K562 (cell line): ENCODE measurements at regions not wholly inside any gene's neighbourhood (a gene's known extent, or its start where the extent isn't known, plus 50 kb on each side); places are given as distances from the start of the nearest gene placed in this dataset.

Experiments used
- ATAC-seq: fragments of 200-7000 bp; cut with Tn5 transposase; 3 replicates; pipeline ENCODE4 v1.9.1; 2020; ENCODE audit warnings: moderate library complexity
- BruUV-seq: library from RNA; stranded (reverse); fragments of 400-500 nt; replicated peaks from 2 replicates; lab custom pipeline; 2021; lab: Mats Ljungman, UMichigan
- CTCF ChIA-PET: fragments of 300-600 bp; formaldehyde crosslinking; extraction: SDS; loops from one replicate; lab custom pipeline; 2021; ENCODE audit warnings: low intra/inter-chr PET ratio; lab: Yijun Ruan, JAX
- POLR2A ChIA-PET: fragments of 300-600, 350-650 bp; sonication (Branson Sonifier 250); formaldehyde crosslinking; extraction: SDS; loops from one replicate; lab custom pipeline; 2021; ENCODE audit warnings: antibody characterized with exemption, inconsistent platforms; lab: Yijun Ruan, JAX
- DNase-seq, 4 experiments: peaks; one replicate each; pipeline versions ENCODE4 v3.0.0 to v3.0.0-alpha.2; 2011 to 2018; ENCODE audit warnings: low spot score in 3 of 4, mixed read lengths in 3 of 4; ENCODE audit errors: extremely low read depth in 1 of 4
- FAIRE-seq: peaks from 2 replicates; lab custom pipeline; 2011; peaks lifted over from hg19 to GRCh38; lab: Jason Lieb, UNC
- H2AFZ ChIP-seq: 2 replicates; pipeline ENCODE4 v1.6.0; 2011; ENCODE audit warnings: low read depth, low read length, control low read depth, inconsistent platforms
- H3K27ac ChIP-seq: fragments of 200-600 bp; 3 replicates; pipeline ENCODE4 v1.8.0; 2011; ENCODE audit warnings: low read depth, mild to moderate bottlenecking, control low read depth, inconsistent platforms, low read length, moderate library complexity, mixed read lengths; ENCODE audit errors: extremely low read depth
- H3K27me3 ChIP-seq, 2 experiments: fragments of 300-600 bp in 1 of 2; 2 replicates in 1 of 2; 3 replicates in 1 of 2; pipeline versions ENCODE4 v1.6.0 to v1.8.0; 2011; ENCODE audit warnings: inconsistent platforms in 2 of 2, low read length in 2 of 2, mild to moderate bottlenecking in 1 of 2, mixed read lengths in 1 of 2, moderate library complexity in 1 of 2; ENCODE audit not compliant: control insufficient read depth in 2 of 2, insufficient read depth in 2 of 2
- H3K36me3 ChIP-seq: fragments of 300-600 bp; 3 replicates; pipeline ENCODE4 v1.8.0; 2011; ENCODE audit warnings: mild to moderate bottlenecking, low read length, inconsistent platforms; ENCODE audit not compliant: control insufficient read depth, insufficient read depth
- H3K4me1 ChIP-seq, 2 experiments: fragments of 200-600 bp in 1 of 2; replicated peaks in 1 of 2; 2 replicates in 1 of 2; 3 replicates in 1 of 2; pipeline versions ENCODE4 v1.5.1 to v1.8.0; 2011; ENCODE audit warnings: inconsistent platforms in 2 of 2, low read length in 2 of 2, mild to moderate bottlenecking in 1 of 2, mixed read lengths in 1 of 2, moderate library complexity in 1 of 2; ENCODE audit not compliant: control insufficient read depth in 2 of 2, insufficient read depth in 2 of 2
- H3K4me2 ChIP-seq: 2 replicates; pipeline ENCODE4 v1.6.1; 2011; ENCODE audit warnings: low read length, control low read depth, inconsistent platforms, mixed read lengths; ENCODE audit not compliant: insufficient read depth
- H3K4me3 ChIP-seq: fragments of 200-600 bp; sonication (generic), shearing (Covaris generic); 2 replicates; pipeline ENCODE4 v1.5.1; 2016; ENCODE audit warnings: control low read depth, inconsistent platforms
- H3K79me2 ChIP-seq: fragments of 200-600 bp; 3 replicates; pipeline ENCODE4 v1.8.0; 2011; ENCODE audit warnings: low read length, inconsistent platforms; ENCODE audit not compliant: control insufficient read depth, insufficient read depth
- H3K9ac ChIP-seq, 2 experiments: 2 replicates each; pipeline versions ENCODE4 v1.6.0 to v1.6.1; 2011; ENCODE audit warnings: low read depth in 2 of 2, low read length in 2 of 2, control low read depth in 1 of 2, inconsistent platforms in 1 of 2, mild to moderate bottlenecking in 1 of 2, mixed read lengths in 1 of 2; ENCODE audit not compliant: insufficient read depth in 1 of 2
- H3K9me1 ChIP-seq: one replicate; pipeline ENCODE4 v1.6.0; 2011; ENCODE audit warnings: inconsistent platforms, mild to moderate bottlenecking, low read length, moderate library complexity; ENCODE audit not compliant: control insufficient read depth, insufficient read depth
- H3K9me3 ChIP-seq: replicated peaks from 2 replicates; pipeline ENCODE4 v1.5.1; 2011; ENCODE audit warnings: low read depth, low read length, inconsistent platforms; ENCODE audit not compliant: control insufficient read depth, insufficient read depth
- H4K20me1 ChIP-seq: replicated peaks from 2 replicates; pipeline ENCODE4 v1.6.1; 2011; ENCODE audit warnings: low read length, inconsistent platforms, mixed read lengths; ENCODE audit not compliant: control insufficient read depth, insufficient read depth
- FUS ChIP-seq: fragments of 200-400 bp; formaldehyde crosslinking; optimal IDR thresholded peaks from 2 replicates; pipeline ENCODE3; 2017; ENCODE audit warnings: low read depth, low read length
- HMGN3 ChIP-seq: IDR thresholded peaks from 2 replicates; pipeline ENCODE4 v1.6.1; 2011; ENCODE audit warnings: borderline replicate concordance, low read depth, mild to moderate bottlenecking, mixed read lengths, low read length; ENCODE audit not compliant: insufficient read length; ENCODE audit errors: extremely low read depth
- NCOA2 ChIP-seq, 2 experiments: fragments of 450-650 bp; IDR thresholded peaks; 2 replicates each; pipeline ENCODE4 v1.6.1; 2018; ENCODE audit warnings: mild to moderate bottlenecking in 2 of 2, moderate library complexity in 1 of 2; ENCODE audit not compliant: partially characterized antibody in 2 of 2
- NR3C1 ChIP-seq: sonication (generic); formaldehyde crosslinking; IDR thresholded peaks from 2 replicates; pipeline ENCODE4 v1.8.1; 2022; ENCODE audit warnings: missing genetic modification reagents
- SMARCB1 ChIP-seq: IDR thresholded peaks from 2 replicates; pipeline ENCODE4 v1.6.1; 2011; ENCODE audit warnings: improper control_type of control experiment, low read depth; ENCODE audit not compliant: insufficient read length
- THRAP3 ChIP-seq: fragments of 450-650 bp; IDR thresholded peaks from 2 replicates; pipeline ENCODE4 v1.6.1; 2016; ENCODE audit warnings: mild to moderate bottlenecking, inconsistent platforms, borderline replicate concordance
- WGBS: fragments of 100-300 bp; shearing (Covaris generic); methylation state at CpG from one replicate; pipeline ENCODE4 v1.1.6; 2016; ENCODE audit warnings: low coverage, mixed read lengths; ENCODE audit not compliant: insufficient coverage; ENCODE audit errors: missing lambda C conversion rate; 5-methylcytosine and 5-hydroxymethylcytosine counted together
- in situ Hi-C: fragments of 300-500 bp; cut with MboI; formaldehyde crosslinking; loops from 4 replicates; pipeline ENCODE4 v1.15.0; 2018; ENCODE audit warnings: inconsistent platforms, mixed read lengths
- intact Hi-C: fragments of 100-400 bp; cut with micrococcal nuclease; formaldehyde crosslinking; loops from 2 replicates; pipeline ENCODE4 v1.14.2; 2022
- TF ChIP-seq, protein P1 (sequence below): fragments of 450-650 bp; IDR thresholded peaks from 2 replicates; pipeline ENCODE4 v1.6.1; 2017; ENCODE audit warnings: antibody characterized with exemption, mild to moderate bottlenecking
- TF ChIP-seq, protein P2 (sequence below): fragments of 250-450 bp; sonication (Bioruptor Pico); IDR thresholded peaks from 2 replicates; pipeline ENCODE4 v1.8.0; 2021; ENCODE audit warnings: moderate library complexity, mild to moderate bottlenecking, inconsistent platforms
- TF ChIP-seq, protein P3 (sequence below): sonication (generic); formaldehyde crosslinking; IDR thresholded peaks from 2 replicates; pipeline ENCODE4 v1.8.0; 2022; ENCODE audit warnings: missing genetic modification reagents, mild to moderate bottlenecking, borderline replicate concordance
- TF ChIP-seq, protein P4 (sequence below): fragments of 250-450 bp; sonication (Bioruptor Pico); IDR thresholded peaks from 2 replicates; pipeline ENCODE4 v1.5.0; 2022; ENCODE audit warnings: mild to moderate bottlenecking
- TF ChIP-seq, protein P5 (sequence below): fragments of 250-450 bp; sonication (Bioruptor Pico); IDR thresholded peaks from 2 replicates; pipeline ENCODE4 v1.5.1; 2021; ENCODE audit warnings: mild to moderate bottlenecking

DNA sequence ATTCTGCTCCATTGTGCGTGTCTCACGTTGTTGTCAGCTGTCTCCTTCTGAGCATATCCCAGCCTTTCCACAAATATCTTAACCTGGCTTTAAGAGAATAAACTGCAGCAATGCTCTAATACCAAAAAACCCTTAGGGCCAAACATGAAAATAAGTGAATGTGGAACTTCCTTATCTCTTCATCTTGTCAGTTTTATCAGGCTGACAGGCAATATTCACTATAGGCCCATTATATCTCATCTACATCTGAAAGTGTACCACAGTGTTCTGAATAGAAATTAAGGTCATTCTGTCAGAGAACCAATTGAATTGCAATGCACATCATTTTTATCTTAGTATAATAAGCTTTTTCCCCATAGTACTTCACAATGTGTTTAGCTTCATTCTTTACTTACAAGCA is 933.1 kb upstream of the FBXO33 start (continued):
- TF ChIP-seq, protein P1, sequence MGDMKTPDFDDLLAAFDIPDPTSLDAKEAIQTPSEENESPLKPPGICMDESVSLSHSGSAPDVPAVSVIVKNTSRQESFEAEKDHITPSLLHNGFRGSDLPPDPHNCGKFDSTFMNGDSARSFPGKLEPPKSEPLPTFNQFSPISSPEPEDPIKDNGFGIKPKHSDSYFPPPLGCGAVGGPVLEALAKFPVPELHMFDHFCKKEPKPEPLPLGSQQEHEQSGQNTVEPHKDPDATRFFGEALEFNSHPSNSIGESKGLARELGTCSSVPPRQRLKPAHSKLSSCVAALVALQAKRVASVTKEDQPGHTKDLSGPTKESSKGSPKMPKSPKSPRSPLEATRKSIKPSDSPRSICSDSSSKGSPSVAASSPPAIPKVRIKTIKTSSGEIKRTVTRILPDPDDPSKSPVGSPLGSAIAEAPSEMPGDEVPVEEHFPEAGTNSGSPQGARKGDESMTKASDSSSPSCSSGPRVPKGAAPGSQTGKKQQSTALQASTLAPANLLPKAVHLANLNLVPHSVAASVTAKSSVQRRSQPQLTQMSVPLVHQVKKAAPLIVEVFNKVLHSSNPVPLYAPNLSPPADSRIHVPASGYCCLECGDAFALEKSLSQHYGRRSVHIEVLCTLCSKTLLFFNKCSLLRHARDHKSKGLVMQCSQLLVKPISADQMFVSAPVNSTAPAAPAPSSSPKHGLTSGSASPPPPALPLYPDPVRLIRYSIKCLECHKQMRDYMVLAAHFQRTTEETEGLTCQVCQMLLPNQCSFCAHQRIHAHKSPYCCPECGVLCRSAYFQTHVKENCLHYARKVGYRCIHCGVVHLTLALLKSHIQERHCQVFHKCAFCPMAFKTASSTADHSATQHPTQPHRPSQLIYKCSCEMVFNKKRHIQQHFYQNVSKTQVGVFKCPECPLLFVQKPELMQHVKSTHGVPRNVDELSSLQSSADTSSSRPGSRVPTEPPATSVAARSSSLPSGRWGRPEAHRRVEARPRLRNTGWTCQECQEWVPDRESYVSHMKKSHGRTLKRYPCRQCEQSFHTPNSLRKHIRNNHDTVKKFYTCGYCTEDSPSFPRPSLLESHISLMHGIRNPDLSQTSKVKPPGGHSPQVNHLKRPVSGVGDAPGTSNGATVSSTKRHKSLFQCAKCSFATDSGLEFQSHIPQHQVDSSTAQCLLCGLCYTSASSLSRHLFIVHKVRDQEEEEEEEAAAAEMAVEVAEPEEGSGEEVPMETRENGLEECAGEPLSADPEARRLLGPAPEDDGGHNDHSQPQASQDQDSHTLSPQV, result no peak
- TF ChIP-seq THRAP3 (no peak), NR3C1 (CRISPR knock-in tag) (no peak)

DNA sequence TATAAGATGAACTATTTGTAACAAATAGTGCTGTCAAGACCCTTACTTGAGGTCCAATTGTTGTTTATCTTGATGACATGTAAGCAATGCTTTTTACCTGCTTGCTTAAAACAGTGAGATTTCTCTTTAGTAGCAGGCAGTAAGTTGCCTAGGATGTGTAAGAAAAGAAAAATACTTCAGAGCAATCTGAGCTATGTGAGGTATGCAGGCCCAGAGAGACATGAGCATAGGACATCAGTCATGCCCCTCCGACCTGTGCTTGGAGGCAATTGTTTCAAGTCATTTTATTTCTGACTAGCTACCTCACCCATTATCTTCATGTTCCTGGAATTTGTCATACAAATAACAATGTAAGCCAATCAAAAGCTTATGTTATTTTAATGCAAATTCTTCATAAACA is 930.6 kb upstream of the FBXO33 start:
- 0% methylated on average over 1 of the region's 1 CpG for WGBS
- TF ChIP-seq, protein P2, sequence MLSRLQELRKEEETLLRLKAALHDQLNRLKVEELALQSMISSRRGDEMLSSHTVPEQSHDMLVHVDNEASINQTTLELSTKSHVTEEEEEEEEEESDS (CRISPR knock-in tag), result no peak
- TF ChIP-seq, protein P3, sequence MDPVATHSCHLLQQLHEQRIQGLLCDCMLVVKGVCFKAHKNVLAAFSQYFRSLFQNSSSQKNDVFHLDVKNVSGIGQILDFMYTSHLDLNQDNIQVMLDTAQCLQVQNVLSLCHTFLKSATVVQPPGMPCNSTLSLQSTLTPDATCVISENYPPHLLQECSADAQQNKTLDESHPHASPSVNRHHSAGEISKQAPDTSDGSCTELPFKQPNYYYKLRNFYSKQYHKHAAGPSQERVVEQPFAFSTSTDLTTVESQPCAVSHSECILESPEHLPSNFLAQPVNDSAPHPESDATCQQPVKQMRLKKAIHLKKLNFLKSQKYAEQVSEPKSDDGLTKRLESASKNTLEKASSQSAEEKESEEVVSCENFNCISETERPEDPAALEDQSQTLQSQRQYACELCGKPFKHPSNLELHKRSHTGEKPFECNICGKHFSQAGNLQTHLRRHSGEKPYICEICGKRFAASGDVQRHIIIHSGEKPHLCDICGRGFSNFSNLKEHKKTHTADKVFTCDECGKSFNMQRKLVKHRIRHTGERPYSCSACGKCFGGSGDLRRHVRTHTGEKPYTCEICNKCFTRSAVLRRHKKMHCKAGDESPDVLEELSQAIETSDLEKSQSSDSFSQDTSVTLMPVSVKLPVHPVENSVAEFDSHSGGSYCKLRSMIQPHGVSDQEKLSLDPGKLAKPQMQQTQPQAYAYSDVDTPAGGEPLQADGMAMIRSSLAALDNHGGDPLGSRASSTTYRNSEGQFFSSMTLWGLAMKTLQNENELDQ, result no peak
- TF ChIP-seq, protein P4, sequence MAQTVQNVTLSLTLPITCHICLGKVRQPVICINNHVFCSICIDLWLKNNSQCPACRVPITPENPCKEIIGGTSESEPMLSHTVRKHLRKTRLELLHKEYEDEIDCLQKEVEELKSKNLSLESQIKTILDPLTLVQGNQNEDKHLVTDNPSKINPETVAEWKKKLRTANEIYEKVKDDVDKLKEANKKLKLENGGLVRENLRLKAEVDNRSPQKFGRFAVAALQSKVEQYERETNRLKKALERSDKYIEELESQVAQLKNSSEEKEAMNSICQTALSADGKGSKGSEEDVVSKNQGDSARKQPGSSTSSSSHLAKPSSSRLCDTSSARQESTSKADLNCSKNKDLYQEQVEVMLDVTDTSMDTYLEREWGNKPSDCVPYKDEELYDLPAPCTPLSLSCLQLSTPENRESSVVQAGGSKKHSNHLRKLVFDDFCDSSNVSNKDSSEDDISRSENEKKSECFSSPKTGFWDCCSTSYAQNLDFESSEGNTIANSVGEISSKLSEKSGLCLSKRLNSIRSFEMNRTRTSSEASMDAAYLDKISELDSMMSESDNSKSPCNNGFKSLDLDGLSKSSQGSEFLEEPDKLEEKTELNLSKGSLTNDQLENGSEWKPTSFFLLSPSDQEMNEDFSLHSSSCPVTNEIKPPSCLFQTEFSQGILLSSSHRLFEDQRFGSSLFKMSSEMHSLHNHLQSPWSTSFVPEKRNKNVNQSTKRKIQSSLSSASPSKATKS (CRISPR knock-in tag), result no peak
- no peak for TF ChIP-seq SMARCB1
- no peak for TF ChIP-seq NCOA2 (IDR thresholded peaks at IDR 0.05; ENCODE audit: partially characterized antibody in 2 of 2)
- TF ChIP-seq, protein P5, sequence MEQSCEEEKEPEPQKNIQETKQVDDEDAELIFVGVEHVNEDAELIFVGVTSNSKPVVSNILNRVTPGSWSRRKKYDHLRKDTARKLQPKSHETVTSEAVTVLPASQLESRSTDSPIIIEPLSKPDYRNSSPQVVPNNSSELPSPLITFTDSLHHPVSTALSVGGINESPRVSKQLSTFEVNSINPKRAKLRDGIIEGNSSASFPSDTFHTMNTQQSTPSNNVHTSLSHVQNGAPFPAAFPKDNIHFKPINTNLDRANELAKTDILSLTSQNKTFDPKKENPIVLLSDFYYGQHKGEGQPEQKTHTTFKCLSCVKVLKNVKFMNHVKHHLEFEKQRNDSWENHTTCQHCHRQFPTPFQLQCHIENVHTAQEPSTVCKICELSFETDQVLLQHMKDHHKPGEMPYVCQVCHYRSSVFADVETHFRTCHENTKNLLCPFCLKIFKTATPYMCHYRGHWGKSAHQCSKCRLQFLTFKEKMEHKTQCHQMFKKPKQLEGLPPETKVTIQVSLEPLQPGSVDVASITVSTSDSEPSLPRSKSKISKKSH (CRISPR knock-in tag), result no peak
- TF ChIP-seq FUS, result no peak
- TF ChIP-seq HMGN3, result no peak

More for the DNA sequence above, 930.6 kb upstream of the FBXO33 start:
- Histone ChIP-seq H3K36me3 (no peaks in the 10 kb centered on the region), H3K4me1 (no peaks in the 10 kb centered on the region), H3K9ac (no peak overlapping the region), H3K4me2 (no peak overlapping the region), H3K79me2 (no peaks in the 10 kb centered on the region), H4K20me1 (no peaks in the 10 kb centered on the region), H3K9me1 (no peaks in the 10 kb centered on the region), H3K9me3 (no peaks in the 10 kb centered on the region), H3K27ac (no peak overlapping the region), H3K4me3 (no peak overlapping the region), H2AFZ (no peak overlapping the region), H3K27me3 (no peaks in the 10 kb centered on the region)
- intact Hi-C loops (no loop called here), in situ Hi-C loops (no loop called here)
- no TSS peak for BruUV-seq
- ATAC-seq, result no peak
- POLR2A ChIA-PET, result no interaction called here
- no peak for FAIRE-seq
- DNase-seq, result no peak
- CTCF ChIA-PET, result no interaction called here
